ENCODE measurements at regions not wholly inside any gene's neighbourhood (a gene's known extent, or its start where the extent isn't known, plus 50 kb on each side); places are given as distances from the start of the nearest gene placed in this dataset.

GRCh38 chrX:477441-478012 is 90.8 kb upstream of the PPP2R3B start:
- H3K4me1 Mint-ChIP-seq (ENCODE audit: insufficient read depth, unreplicated experiment) = no peaks in the 10 kb centered on the region
- no peaks in the 10 kb centered on the region for H3K27me3 Mint-ChIP-seq (ENCODE audit: insufficient read depth, unreplicated experiment)
- no peak overlapping the region for H3K27ac Mint-ChIP-seq (ENCODE audit: low read depth, unreplicated experiment)
- BruUV-seq (replicated peaks) = no TSS peak
- no peak overlapping the region for H3K4me3 Mint-ChIP-seq (ENCODE audit: unreplicated experiment)
- intact Hi-C loops (cut with micrococcal nuclease) = no loop called here
- TF ChIP-seq, protein P1, sequence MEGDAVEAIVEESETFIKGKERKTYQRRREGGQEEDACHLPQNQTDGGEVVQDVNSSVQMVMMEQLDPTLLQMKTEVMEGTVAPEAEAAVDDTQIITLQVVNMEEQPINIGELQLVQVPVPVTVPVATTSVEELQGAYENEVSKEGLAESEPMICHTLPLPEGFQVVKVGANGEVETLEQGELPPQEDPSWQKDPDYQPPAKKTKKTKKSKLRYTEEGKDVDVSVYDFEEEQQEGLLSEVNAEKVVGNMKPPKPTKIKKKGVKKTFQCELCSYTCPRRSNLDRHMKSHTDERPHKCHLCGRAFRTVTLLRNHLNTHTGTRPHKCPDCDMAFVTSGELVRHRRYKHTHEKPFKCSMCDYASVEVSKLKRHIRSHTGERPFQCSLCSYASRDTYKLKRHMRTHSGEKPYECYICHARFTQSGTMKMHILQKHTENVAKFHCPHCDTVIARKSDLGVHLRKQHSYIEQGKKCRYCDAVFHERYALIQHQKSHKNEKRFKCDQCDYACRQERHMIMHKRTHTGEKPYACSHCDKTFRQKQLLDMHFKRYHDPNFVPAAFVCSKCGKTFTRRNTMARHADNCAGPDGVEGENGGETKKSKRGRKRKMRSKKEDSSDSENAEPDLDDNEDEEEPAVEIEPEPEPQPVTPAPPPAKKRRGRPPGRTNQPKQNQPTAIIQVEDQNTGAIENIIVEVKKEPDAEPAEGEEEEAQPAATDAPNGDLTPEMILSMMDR (IDR thresholded peaks at IDR 0.05; ENCODE audit: unreplicated experiment) = no peak
- ChIA-PET CTCF (no interaction called here), POLR2A (no interaction called here)
- H3K9me3 Mint-ChIP-seq (ENCODE audit: unreplicated experiment) = peaks cover 54% of the 10 kb centered on the region
- H3K36me3 Mint-ChIP-seq (ENCODE audit: insufficient read depth, unreplicated experiment) = no peaks in the 10 kb centered on the region
- no peak for DNase-seq (ENCODE audit: unreplicated experiment)

- ChIA-PET POLR2A (no interaction called here), CTCF (no interaction called here)
- H3K4me1 Mint-ChIP-seq (ENCODE audit: insufficient read depth, unreplicated experiment) = no peaks in the 10 kb centered on the region
- H3K4me3 Mint-ChIP-seq (ENCODE audit: unreplicated experiment) = no peak overlapping the region
- no TSS peak for BruUV-seq (replicated peaks)
- intact Hi-C loops (cut with micrococcal nuclease) = no loop called here
- DNase-seq (ENCODE audit: unreplicated experiment) = no peak
- no peaks in the 10 kb centered on the region for H3K27me3 Mint-ChIP-seq (ENCODE audit: insufficient read depth, unreplicated experiment)
- TF ChIP-seq, protein P1 (IDR thresholded peaks at IDR 0.05; ENCODE audit: unreplicated experiment) = no peak
- peaks cover 45% of the 10 kb centered on the region for H3K9me3 Mint-ChIP-seq (ENCODE audit: unreplicated experiment)
- no peak overlapping the region for H3K27ac Mint-ChIP-seq (ENCODE audit: low read depth, unreplicated experiment)
- no peaks in the 10 kb centered on the region for H3K36me3 Mint-ChIP-seq (ENCODE audit: insufficient read depth, unreplicated experiment)
These were observed 92.7 kb upstream of the PPP2R3B start for GRCh38 chrX:479273-479981.

DNA sequence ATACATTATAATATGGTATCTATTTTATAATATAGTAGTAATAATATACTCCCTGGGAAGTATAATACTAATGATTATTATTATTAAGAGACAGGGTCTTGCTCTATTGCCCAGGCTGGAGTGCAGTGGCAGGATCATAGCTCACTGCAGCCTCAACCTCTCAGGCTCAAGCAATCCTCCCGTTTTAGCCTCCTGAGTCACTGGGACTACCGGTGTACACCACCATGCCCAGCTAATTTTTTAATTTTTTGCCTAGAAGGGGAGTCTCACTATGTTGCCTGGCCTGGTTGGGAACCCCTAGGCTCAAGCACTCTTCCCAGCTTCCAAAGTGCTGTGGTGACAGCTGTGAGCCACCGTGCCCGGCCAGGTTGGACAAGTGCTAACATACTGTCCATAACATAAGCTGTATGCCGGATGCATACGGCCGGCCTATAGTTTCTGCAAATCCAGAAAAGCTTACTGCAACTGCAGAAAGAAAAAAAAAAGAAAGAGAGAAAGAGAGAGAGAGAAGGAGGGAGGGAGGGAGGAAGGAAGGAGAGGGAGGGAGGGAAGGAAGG is 94.2 kb upstream of the PPP2R3B start:
- Mint-ChIP-seq H3K27ac (ENCODE audit: low read depth, unreplicated experiment) (no peak overlapping the region), H3K9me3 (ENCODE audit: unreplicated experiment) (peaks cover 36% of the 10 kb centered on the region), H3K4me1 (ENCODE audit: insufficient read depth, unreplicated experiment) (no peaks in the 10 kb centered on the region), H3K4me3 (ENCODE audit: unreplicated experiment) (no peak overlapping the region), H3K36me3 (ENCODE audit: insufficient read depth, unreplicated experiment) (no peaks in the 10 kb centered on the region), H3K27me3 (ENCODE audit: insufficient read depth, unreplicated experiment) (no peaks in the 10 kb centered on the region)
- CTCF ChIA-PET = no interaction called here
- TF ChIP-seq, protein P1 (IDR thresholded peaks at IDR 0.05; ENCODE audit: unreplicated experiment) = no peak
- POLR2A ChIA-PET = no interaction called here
- BruUV-seq (replicated peaks) = no TSS peak
- no peak for DNase-seq (ENCODE audit: unreplicated experiment)
- intact Hi-C loops (cut with micrococcal nuclease) = no loop called here

- no TSS peak for BruUV-seq (replicated peaks)
- Mint-ChIP-seq H3K9me3 (ENCODE audit: unreplicated experiment) (peaks cover 30% of the 10 kb centered on the region), H3K4me1 (ENCODE audit: insufficient read depth, unreplicated experiment) (no peaks in the 10 kb centered on the region), H3K27me3 (ENCODE audit: insufficient read depth, unreplicated experiment) (no peaks in the 10 kb centered on the region), H3K36me3 (ENCODE audit: insufficient read depth, unreplicated experiment) (no peaks in the 10 kb centered on the region), H3K4me3 (ENCODE audit: unreplicated experiment) (no peak overlapping the region), H3K27ac (ENCODE audit: low read depth, unreplicated experiment) (no peak overlapping the region)
- intact Hi-C loops (cut with micrococcal nuclease) = no loop called here
- no peak for DNase-seq (ENCODE audit: unreplicated experiment)
- ChIA-PET POLR2A (no interaction called here), CTCF (no interaction called here)
- TF ChIP-seq, protein P1 (IDR thresholded peaks at IDR 0.05; ENCODE audit: unreplicated experiment) = no peak
These were observed 95.5 kb upstream of the PPP2R3B start for GRCh38 chrX:482192-482701.

Measured in MCF 10A (cell line).